Jurkat, Clone E6-1 (cell line): ENCODE measurements at regions not wholly inside any gene's neighbourhood (a gene's known extent, or its start where the extent isn't known, plus 50 kb on each side); places are given as distances from the start of the nearest gene placed in this dataset.

Experiments used
- DNase-seq: peaks from one replicate; pipeline ENCODE4 v3.0.0-alpha.2; 2011; ENCODE audit warnings: low read depth, low spot score
- H3K4me3 ChIP-seq: 2 replicates; pipeline ENCODE4 v1.5.1; 2011; ENCODE audit warnings: mild to moderate bottlenecking, low read length, control low read depth, moderate library complexity

GRCh38 chr3:25002052-25002451, 426.0 kb upstream of the RARB start:
- no peak for DNase-seq
- H3K4me3 ChIP-seq = no peak overlapping the region

GRCh38 chr3:25007974-25008658, 419.9 kb upstream of the RARB start:
- no peak overlapping the region for H3K4me3 ChIP-seq
- DNase-seq = no peak

- DNase-seq = no peak
- no peak overlapping the region for H3K4me3 ChIP-seq
These were observed 418.4 kb upstream of the RARB start for GRCh38 chr3:25009665-25010064.

GRCh38 chr3:25015599-25015998, 412.5 kb upstream of the RARB start:
- DNase-seq = no peak
- no peak overlapping the region for H3K4me3 ChIP-seq

- no peak for DNase-seq
- H3K4me3 ChIP-seq = no peak overlapping the region
These were observed 409.2 kb upstream of the RARB start for GRCh38 chr3:25018909-25019308.

GRCh38 chr3:25019506-25019905, 408.6 kb upstream of the RARB start:
- no peak for DNase-seq
- no peak overlapping the region for H3K4me3 ChIP-seq

GRCh38 chr3:25021816-25022215, 406.2 kb upstream of the RARB start:
- no peak overlapping the region for H3K4me3 ChIP-seq
- no peak for DNase-seq

- no peak for DNase-seq
- H3K4me3 ChIP-seq = no peak overlapping the region
These were observed 404.2 kb upstream of the RARB start for GRCh38 chr3:25023876-25024275.

GRCh38 chr3:25025236-25025635, 402.8 kb upstream of the RARB start:
- DNase-seq = no peak
- no peak overlapping the region for H3K4me3 ChIP-seq

- DNase-seq = no peak
These were observed 400.4 kb upstream of the RARB start for GRCh38 chr3:25027650-25028049.

GRCh38 chr3:25029820-25030219, 398.2 kb upstream of the RARB start:
- no peak overlapping the region for H3K4me3 ChIP-seq
- DNase-seq = no peak

More at GRCh38 chr3:25027650-25028049, 400.4 kb upstream of the RARB start:
- no peak overlapping the region for H3K4me3 ChIP-seq

- no peak overlapping the region for H3K4me3 ChIP-seq
- DNase-seq = no peak
These were observed 395.7 kb upstream of the RARB start for GRCh38 chr3:25032344-25032743.

- no peak overlapping the region for H3K4me3 ChIP-seq
- peak; percentile 51 for DNase-seq
These were observed 394.5 kb upstream of the RARB start for GRCh38 chr3:25033407-25034029.

- H3K4me3 ChIP-seq = no peak overlapping the region
- DNase-seq = no peak
These were observed 392.5 kb upstream of the RARB start for GRCh38 chr3:25035526-25035925.

- no peak for DNase-seq
- H3K4me3 ChIP-seq = no peak overlapping the region
These were observed 391.4 kb upstream of the RARB start for GRCh38 chr3:25036633-25037032.

GRCh38 chr3:25037049-25037547, 391.0 kb upstream of the RARB start:
- no peak overlapping the region for H3K4me3 ChIP-seq
- no peak for DNase-seq

- no peak for DNase-seq
- no peak overlapping the region for H3K4me3 ChIP-seq
These were observed 389.8 kb upstream of the RARB start for GRCh38 chr3:25038271-25038670.

- H3K4me3 ChIP-seq = no peak overlapping the region
- no peak for DNase-seq
These were observed 389.1 kb upstream of the RARB start for GRCh38 chr3:25038922-25039321.

GRCh38 chr3:25040748-25041147, 387.3 kb upstream of the RARB start:
- no peak for DNase-seq
- H3K4me3 ChIP-seq = no peak overlapping the region

GRCh38 chr3:25041871-25042584, 386.0 kb upstream of the RARB start:
- DNase-seq = no peak
- no peak overlapping the region for H3K4me3 ChIP-seq
